H1 (cell line): ENCODE measurements at regions not wholly inside any gene's neighbourhood (a gene's known extent, or its start where the extent isn't known, plus 50 kb on each side); places are given as distances from the start of the nearest gene placed in this dataset.

Source experiments
- CTCF ChIA-PET: fragments of 300-600 bp; sonication (Branson Sonifier 250); formaldehyde crosslinking; loops from one replicate; lab custom pipeline; 2021; ENCODE audit not compliant: partially characterized antibody; lab: Charles Lee
- POLR2A ChIA-PET: fragments of 300-600 bp; sonication (Branson Sonifier 250); formaldehyde crosslinking; loops from one replicate; lab custom pipeline; 2021; ENCODE audit warnings: inconsistent platforms; ENCODE audit not compliant: partially characterized antibody; lab: Charles Lee
- DNase-seq, 2 experiments: peaks; one replicate each; pipeline versions ENCODE4 v3.0.0 to v3.0.0-alpha.2; 2010 to 2022; ENCODE audit warnings: low spot score in 2 of 2, low read depth in 1 of 2, mixed read lengths in 1 of 2
- FAIRE-seq: peaks from 2 replicates; lab custom pipeline; 2011; peaks lifted over from hg19 to GRCh38; lab: Jason Lieb, UNC
- H2AFZ ChIP-seq: 2 replicates; pipeline ENCODE4 v1.8.1; 2012; ENCODE audit warnings: low read length, inconsistent platforms
- H2AK5ac ChIP-seq: 2 replicates; pipeline ENCODE4 v1.6.1; 2013; ENCODE audit warnings: low read depth, low read length
- H2BK120ac ChIP-seq: replicated peaks from 2 replicates; pipeline ENCODE3; 2013; ENCODE audit warnings: low read depth, low read length, inconsistent platforms
- H2BK12ac ChIP-seq: 2 replicates; pipeline ENCODE4 v1.6.1; 2013; ENCODE audit warnings: low read depth, low read length
- H2BK15ac ChIP-seq: 2 replicates; pipeline ENCODE4 v1.6.1; 2013; ENCODE audit warnings: low read length
- H2BK20ac ChIP-seq: 2 replicates; pipeline ENCODE4 v1.6.1; 2013; ENCODE audit warnings: low read length
- H2BK5ac ChIP-seq: 2 replicates; pipeline ENCODE4 v1.6.1; 2013; ENCODE audit warnings: low read depth, low read length
- H3K14ac ChIP-seq: 2 replicates; pipeline ENCODE4 v1.6.1; 2013; ENCODE audit warnings: inconsistent platforms; ENCODE audit not compliant: insufficient read length
- H3K18ac ChIP-seq: 2 replicates; pipeline ENCODE4 v1.6.1; 2013; ENCODE audit warnings: low read length; ENCODE audit errors: extremely low read depth
- H3K23ac ChIP-seq: 2 replicates; pipeline ENCODE4 v1.6.1; 2013; ENCODE audit warnings: inconsistent platforms; ENCODE audit not compliant: insufficient read length
- H3K23me2 ChIP-seq: 2 replicates; pipeline ENCODE4 v1.6.1; 2013; ENCODE audit warnings: low read depth, low read length
- H3K27ac ChIP-seq: 2 replicates; pipeline ENCODE4 v1.6.1; 2011; ENCODE audit warnings: low read depth, low read length, inconsistent platforms
- H3K27me3 ChIP-seq, 4 experiments: replicated peaks in 1 of 4; 1 replicate in 1 of 4; 2 replicates in 3 of 4; pipeline versions ENCODE4 v1.6.1 to v1.8.1; 2011 to 2013; ENCODE audit warnings: low read length in 3 of 4, mild to moderate bottlenecking in 3 of 4, inconsistent platforms in 2 of 4, mixed read lengths in 2 of 4, moderate library complexity in 1 of 4; ENCODE audit not compliant: control insufficient read depth in 3 of 4, insufficient read depth in 3 of 4; ENCODE audit errors: extremely low read depth in 1 of 4
- H3K36me3 ChIP-seq, 4 experiments: 2 replicates each; pipeline versions ENCODE4 v1.6.1 to v1.8.1; 2011 to 2013; ENCODE audit warnings: mild to moderate bottlenecking in 4 of 4, low read length in 3 of 4, moderate library complexity in 2 of 4, control low read depth in 1 of 4, inconsistent platforms in 1 of 4; ENCODE audit not compliant: insufficient read depth in 4 of 4, control insufficient read depth in 2 of 4
- H3K4ac ChIP-seq: replicated peaks from 2 replicates; pipeline ENCODE3; 2013; ENCODE audit warnings: low read length, low read depth, mixed read lengths, inconsistent platforms; ENCODE audit not compliant: insufficient read length
- H3K4me1 ChIP-seq, 4 experiments: replicated peaks in 1 of 4; 1 replicate in 1 of 4; 2 replicates in 3 of 4; pipeline versions ENCODE4 v1.6.1 to v1.8.1; 2011 to 2013; ENCODE audit warnings: low read length in 3 of 4, inconsistent platforms in 2 of 4, mixed read lengths in 1 of 4; ENCODE audit not compliant: insufficient read depth in 4 of 4, control insufficient read depth in 3 of 4
- H3K4me2 ChIP-seq, 2 experiments: 2 replicates each; pipeline versions ENCODE4 v1.6.1 to v1.8.1; 2011 to 2013; ENCODE audit warnings: low read depth in 2 of 2, low read length in 2 of 2, control low read depth in 1 of 2, inconsistent platforms in 1 of 2, mild to moderate bottlenecking in 1 of 2; ENCODE audit not compliant: insufficient read depth in 1 of 2
- H3K4me3 ChIP-seq, 4 experiments: fragments of 200-600, 300-600 bp in 1 of 4; sonication (generic), shearing (Covaris generic), sonication (Bioruptor Twin) in 1 of 4; 2 replicates each; pipeline versions ENCODE4 v1.5.1 to v1.8.1; 2011 to 2016; ENCODE audit warnings: low read length in 4 of 4, low read depth in 3 of 4, control low read depth in 2 of 4, inconsistent platforms in 2 of 4, mild to moderate bottlenecking in 2 of 4, mixed read lengths in 1 of 4, moderate library complexity in 1 of 4; ENCODE audit not compliant: insufficient read depth in 2 of 4; ENCODE audit errors: extremely low read depth in 1 of 4
- H3K56ac ChIP-seq: replicated peaks from 2 replicates; pipeline ENCODE3; 2013; ENCODE audit warnings: low read depth, mild to moderate bottlenecking, mixed read lengths, low read length, inconsistent platforms; ENCODE audit not compliant: insufficient read length
- H3K79me1 ChIP-seq: 2 replicates; pipeline ENCODE4 v1.6.1; 2013; ENCODE audit warnings: low read depth, low read length, control low read depth
- H3K79me2 ChIP-seq, 2 experiments: 2 replicates each; pipeline versions ENCODE4 v1.6.1 to v1.8.1; 2012 to 2013; ENCODE audit warnings: low read length in 2 of 2, mild to moderate bottlenecking in 2 of 2, inconsistent platforms in 1 of 2; ENCODE audit not compliant: insufficient read depth in 2 of 2, control insufficient read depth in 1 of 2
- H3K9ac ChIP-seq, 4 experiments: replicated peaks in 1 of 4; 1 replicate in 1 of 4; 2 replicates in 3 of 4; pipeline versions ENCODE4 v1.6.1 to v1.8.1; 2011 to 2013; ENCODE audit warnings: low read depth in 3 of 4, low read length in 3 of 4, control low read depth in 2 of 4, mild to moderate bottlenecking in 2 of 4, moderate library complexity in 2 of 4, inconsistent platforms in 1 of 4; ENCODE audit errors: extremely low read depth in 1 of 4
- H3K9me3 ChIP-seq, 2 experiments: 2 replicates each; pipeline versions ENCODE4 v1.6.1 to v1.8.1; 2012 to 2013; ENCODE audit warnings: mild to moderate bottlenecking in 2 of 2, moderate library complexity in 2 of 2, control low read depth in 1 of 2, inconsistent platforms in 1 of 2, low read depth in 1 of 2, low read length in 1 of 2, mixed read lengths in 1 of 2; ENCODE audit not compliant: insufficient read depth in 2 of 2
- H4K20me1 ChIP-seq, 2 experiments: replicated peaks in 1 of 2; 2 replicates each; pipeline versions ENCODE3 to v1.8.1; 2011 to 2013; ENCODE audit warnings: inconsistent platforms in 2 of 2, low read length in 2 of 2, mild to moderate bottlenecking in 1 of 2; ENCODE audit not compliant: insufficient read depth in 2 of 2, control insufficient read depth in 1 of 2
- H4K5ac ChIP-seq: 2 replicates; pipeline ENCODE4 v1.6.1; 2013; ENCODE audit warnings: low read length, low read depth, mixed read lengths, inconsistent platforms; ENCODE audit not compliant: insufficient read length
- H4K8ac ChIP-seq: 2 replicates; pipeline ENCODE4 v1.8.0; 2013; ENCODE audit warnings: mild to moderate bottlenecking, moderate library complexity, low read length, inconsistent platforms; ENCODE audit not compliant: insufficient read depth; ENCODE audit errors: extremely low read depth
- H4K91ac ChIP-seq: replicated peaks from 2 replicates; pipeline ENCODE3; 2013; ENCODE audit warnings: low read length, mixed read lengths, inconsistent platforms; ENCODE audit not compliant: insufficient read length
- ATF3 ChIP-seq: IDR thresholded peaks from 2 replicates; pipeline ENCODE4 v1.6.1; 2011; ENCODE audit warnings: low read depth, mild to moderate bottlenecking, low read length; ENCODE audit not compliant: insufficient read depth
- CEBPB ChIP-seq: IDR thresholded peaks from 2 replicates; pipeline ENCODE4 v1.6.1; 2012; ENCODE audit warnings: low read depth, low read length
- E2F6 ChIP-seq: IDR thresholded peaks from 2 replicates; pipeline ENCODE4 v1.6.1; 2012; ENCODE audit warnings: inconsistent platforms
- EGR1 ChIP-seq: IDR thresholded peaks from 2 replicates; pipeline ENCODE4 v1.6.1; 2011; ENCODE audit warnings: low read depth, low read length, borderline replicate concordance
- EP300 ChIP-seq, 2 experiments: IDR thresholded peaks; 1 replicate in 1 of 2; 2 replicates in 1 of 2; pipeline ENCODE4 v1.6.1; 2011 to 2012; ENCODE audit warnings: low read depth in 2 of 2, low read length in 2 of 2, mild to moderate bottlenecking in 2 of 2, borderline replicate concordance in 1 of 2, inconsistent platforms in 1 of 2, moderate library complexity in 1 of 2
- FOSL1 ChIP-seq: IDR thresholded peaks from 2 replicates; pipeline ENCODE4 v1.6.1; 2011; ENCODE audit warnings: mild to moderate bottlenecking, low read depth, low read length, moderate library complexity; ENCODE audit not compliant: insufficient read depth
- MAFK ChIP-seq: IDR thresholded peaks from 2 replicates; pipeline ENCODE4 v1.6.1; 2012; ENCODE audit warnings: low read depth, mild to moderate bottlenecking, improper control_type of control experiment, low read length
- PHF8 ChIP-seq: fragments of 200-600 bp; sonication (generic); conservative IDR thresholded peaks from 2 replicates; pipeline ENCODE4 v1.7.1; 2012; ENCODE audit warnings: low read depth, mild to moderate bottlenecking, inconsistent platforms, low read length, moderate library complexity
- POLR2A ChIP-seq, 2 experiments: IDR thresholded peaks; 1 replicate in 1 of 2; 2 replicates in 1 of 2; pipeline ENCODE4 v1.6.1; 2011; ENCODE audit warnings: low read depth in 2 of 2, low read length in 2 of 2, mild to moderate bottlenecking in 2 of 2; ENCODE audit errors: control extremely low read depth in 1 of 2
- POLR2AphosphoS5 ChIP-seq: IDR thresholded peaks from 2 replicates; pipeline ENCODE4 v1.6.1; 2011; ENCODE audit warnings: low read depth, low read length
- SP4 ChIP-seq: IDR thresholded peaks from 2 replicates; pipeline ENCODE4 v1.6.1; 2012; ENCODE audit warnings: low read length, inconsistent platforms
- SRF ChIP-seq: IDR thresholded peaks from 2 replicates; pipeline ENCODE4 v1.6.1; 2011; ENCODE audit warnings: mild to moderate bottlenecking, low read depth, low read length, moderate library complexity
- TAF7 ChIP-seq: optimal IDR thresholded peaks from 2 replicates; pipeline ENCODE3; 2011; ENCODE audit warnings: low read depth, mild to moderate bottlenecking, inconsistent platforms, low read length, moderate library complexity, borderline replicate concordance
- WGBS, 2 experiments: shearing (Covaris generic) in 1 of 2; methylation state at CpG; one replicate each; pipeline versions ENCODE4 v1.1.6 to v1.1.7; 2013 to 2015; ENCODE audit warnings: low lambda C conversion rate in 2 of 2, mixed read lengths in 2 of 2, inconsistent platforms in 1 of 2, low coverage in 1 of 2, missing lambda C conversion rate in 1 of 2; ENCODE audit not compliant: insufficient replicate concordance in 2 of 2, insufficient coverage in 1 of 2, insufficient read length in 1 of 2; ENCODE audit errors: extremely low coverage in 1 of 2, missing lambda C conversion rate in 1 of 2; 5-methylcytosine and 5-hydroxymethylcytosine counted together

- no peak overlapping the region for H3K27ac ChIP-seq
- no peak overlapping the region for H2BK5ac ChIP-seq
- H4K91ac ChIP-seq: no peak overlapping the region
- no peak overlapping the region for H3K18ac ChIP-seq
- H2BK120ac ChIP-seq: no peak overlapping the region
- H3K9me3 ChIP-seq: peaks cover 35 to 49% of the 10 kb centered on the region in 2 experiments
- no peaks in the 10 kb centered on the region for H3K79me2 ChIP-seq
- POLR2A ChIA-PET: no interaction called here
- no peak overlapping the region for H4K5ac ChIP-seq
- no peaks in the 10 kb centered on the region for H3K79me1 ChIP-seq
- no peak overlapping the region for H4K8ac ChIP-seq
- no peaks in the 10 kb centered on the region for H3K4me1 ChIP-seq
- H2BK20ac ChIP-seq: no peak overlapping the region
- DNase-seq (no peak), FAIRE-seq (no peak)
- 82% methylated on average over 1 of the region's 1 CpG; no CpG with 5 or more reads in 1 of the 2 experiments for WGBS, 2 experiments
- no peaks in the 10 kb centered on the region for H4K20me1 ChIP-seq
- no peak overlapping the region for H3K14ac ChIP-seq
- TF ChIP-seq PHF8 (no peak), SRF (no peak), EGR1 (no peak), EP300 (IDR thresholded peaks at IDR 0.05; ENCODE audit: borderline replicate concordance in 1 of 2, low read depth in 2 of 2, low read length in 2 of 2) (no peak), TAF7 (no peak), SP4 (no peak), E2F6 (no peak), POLR2A (IDR thresholded peaks at IDR 0.05; ENCODE audit: control extremely low read depth in 1 of 2, low read depth in 2 of 2, low read length in 2 of 2) (no peak), POLR2AphosphoS5 (no peak), FOSL1 (no peak), ATF3 (no peak), MAFK (no peak), CEBPB (no peak)
- TF ChIP-seq, all 59 proteins: peak for 0
- no peak overlapping the region for H3K4ac ChIP-seq
- no peak overlapping the region for H3K56ac ChIP-seq
- no peak overlapping the region for H3K4me2 ChIP-seq
- no peaks in the 10 kb centered on the region for H3K23me2 ChIP-seq
- CTCF ChIA-PET: no interaction called here
- H2BK15ac ChIP-seq: no peak overlapping the region
- H3K23ac ChIP-seq: no peak overlapping the region
- no peak overlapping the region for H3K9ac ChIP-seq
- no peak overlapping the region for H3K4me3 ChIP-seq
- no peak overlapping the region for H2AK5ac ChIP-seq
- H2AFZ ChIP-seq: no peak overlapping the region
- no peak overlapping the region for H2BK12ac ChIP-seq
- no peaks in the 10 kb centered on the region for H3K27me3 ChIP-seq
- no peaks in the 10 kb centered on the region; a peak in 1 of 8 replicates for H3K36me3 ChIP-seq
Measured at GRCh38 chr2:228533156-228533555, 351.7 kb upstream of the SPHKAP start.
